ENCODE measurements at regions not wholly inside any gene's neighbourhood (a gene's known extent, or its start where the extent isn't known, plus 50 kb on each side); places are given as distances from the start of the nearest gene placed in this dataset.

- H3K4me1 Mint-ChIP-seq, result no peaks in the 10 kb centered on the region
- no peak for TF ChIP-seq EZH2 (IDR thresholded peaks at IDR 0.05; ENCODE audit: borderline replicate concordance, insufficient read depth, low read depth, low read length, poor library complexity, severe bottlenecking)
- TF ChIP-seq CTCF (IDR thresholded peaks at IDR 0.05), result no peak
- ChIA-PET CTCF (interaction anchor here (1.0 kb wide), 1 partner anchor 13 kb away, joined by 3 read pairs; no protein-coding TSS in a partner anchor), POLR2A (no interaction called here)
- intact Hi-C loops (cut with micrococcal nuclease), result no loop called here
- Histone ChIP-seq H3K9me3 (ENCODE audit: control extremely low read depth in 1 of 3, control insufficient read depth in 2 of 3, insufficient read depth in 1 of 3, low read length in 2 of 3) (peaks cover 7 to 21% (median 20%) of the 10 kb centered on the region in 3 donors), H3K4me2 (replicated peaks; ENCODE audit: low read depth, low read length, poor library complexity, severe bottlenecking) (no peak overlapping the region), H3K4me1 (ENCODE audit: control insufficient read depth in 2 of 2, insufficient read depth in 2 of 2, low read length in 2 of 2) (no peaks in the 10 kb centered on the region), H2AFZ (ENCODE audit: insufficient read depth, low read depth, low read length, poor library complexity, severe bottlenecking) (no peak overlapping the region), H3K9ac (ENCODE audit: low read length) (no peak overlapping the region), H3K4me3 (ENCODE audit: control extremely low read depth in 1 of 5, extremely low read depth in 1 of 5, insufficient read depth in 1 of 5, low read depth in 2 of 5, low read length in 4 of 5) (no peak overlapping the region), H3K27me3 (replicated peaks in 1 of 4; ENCODE audit: control extremely low read depth in 1 of 4, control insufficient read depth in 3 of 4, insufficient read depth in 4 of 4, low read length in 3 of 4) (no peaks in the 10 kb centered on the region), H4K20me1 (ENCODE audit: control insufficient read depth, insufficient read depth, low read length, poor library complexity, severe bottlenecking) (no peaks in the 10 kb centered on the region), H3K79me2 (ENCODE audit: control insufficient read depth, insufficient read depth, low read length) (no peaks in the 10 kb centered on the region), H3K36me3 (replicated peaks in 1 of 2; ENCODE audit: control extremely low read depth in 1 of 2, control insufficient read depth in 1 of 2, extremely low read depth in 1 of 2, insufficient read depth in 2 of 2, low read length in 1 of 2) (no peaks in the 10 kb centered on the region), H3K27ac (ENCODE audit: low read length in 2 of 2) (no peak overlapping the region)
- ATAC-seq (ENCODE audit: low read depth), result no peak
- no peak overlapping the region for H3K4me3 Mint-ChIP-seq
- peaks cover 9% of the 10 kb centered on the region for H3K27me3 Mint-ChIP-seq
- H3K9me3 Mint-ChIP-seq (ENCODE audit: insufficient read depth), result no peaks in the 10 kb centered on the region
- no peak overlapping the region for H3K27ac Mint-ChIP-seq
- no peak for DNase-seq
- no CpG with 5 or more reads among the region's 2 CpGs for WGBS (ENCODE audit: insufficient coverage)
Measured at GRCh38 chr12:69141074-69141473, 98.3 kb upstream of the CPSF6 start.

GRCh38 chr12:69149270-69149669 lies 90.1 kb upstream of the CPSF6 start:
- no peaks in the 10 kb centered on the region for H3K4me1 ChIP-seq (ENCODE audit: control insufficient read depth in 2 of 2, insufficient read depth in 2 of 2, low read length in 2 of 2)
- H4K20me1 ChIP-seq (ENCODE audit: control insufficient read depth, insufficient read depth, low read length, poor library complexity, severe bottlenecking), result no peaks in the 10 kb centered on the region
- no peak overlapping the region for H3K4me2 ChIP-seq (replicated peaks; ENCODE audit: low read depth, low read length, poor library complexity, severe bottlenecking)
- no peaks in the 10 kb centered on the region for H3K9me3 Mint-ChIP-seq (ENCODE audit: insufficient read depth)
- H3K27ac Mint-ChIP-seq, result no peak overlapping the region
- H3K36me3 ChIP-seq (replicated peaks in 1 of 2; ENCODE audit: control extremely low read depth in 1 of 2, control insufficient read depth in 1 of 2, extremely low read depth in 1 of 2, insufficient read depth in 2 of 2, low read length in 1 of 2), result no peaks in the 10 kb centered on the region
- no peak overlapping the region for H3K9ac ChIP-seq (ENCODE audit: low read length)
- H3K4me3 Mint-ChIP-seq, result no peak overlapping the region
- intact Hi-C loops (cut with micrococcal nuclease), result no loop called here
- no peak overlapping the region for H3K27ac ChIP-seq (ENCODE audit: low read length in 2 of 2)
- no CpG with 5 or more reads among the region's 2 CpGs for WGBS (ENCODE audit: insufficient coverage)
- H3K27me3 Mint-ChIP-seq, result no peaks in the 10 kb centered on the region
- H3K4me1 Mint-ChIP-seq, result no peaks in the 10 kb centered on the region
- no peak for TF ChIP-seq EZH2 (IDR thresholded peaks at IDR 0.05; ENCODE audit: borderline replicate concordance, insufficient read depth, low read depth, low read length, poor library complexity, severe bottlenecking)
- TF ChIP-seq CTCF (IDR thresholded peaks at IDR 0.05), result no peak
- no peak for ATAC-seq (ENCODE audit: low read depth)
- no peak overlapping the region for H2AFZ ChIP-seq (ENCODE audit: insufficient read depth, low read depth, low read length, poor library complexity, severe bottlenecking)
- H3K79me2 ChIP-seq (ENCODE audit: control insufficient read depth, insufficient read depth, low read length), result no peaks in the 10 kb centered on the region
- H3K9me3 ChIP-seq (ENCODE audit: control extremely low read depth in 1 of 3, control insufficient read depth in 2 of 3, insufficient read depth in 1 of 3, low read length in 2 of 3), result no peaks in the 10 kb centered on the region
- ChIA-PET POLR2A (no interaction called here), CTCF (no interaction called here)
- peaks cover 0 to 2% (median 0%) of the 10 kb centered on the region in 4 experiments for H3K27me3 ChIP-seq (replicated peaks in 1 of 4; ENCODE audit: control extremely low read depth in 1 of 4, control insufficient read depth in 3 of 4, insufficient read depth in 4 of 4, low read length in 3 of 4)
- H3K4me3 ChIP-seq (ENCODE audit: control extremely low read depth in 1 of 5, extremely low read depth in 1 of 5, insufficient read depth in 1 of 5, low read depth in 2 of 5, low read length in 4 of 5), result no peak overlapping the region
- DNase-seq, result no peak
